K562 (cell line): ENCODE measurements at regions not wholly inside any gene's neighbourhood (a gene's known extent, or its start where the extent isn't known, plus 50 kb on each side); places are given as distances from the start of the nearest gene placed in this dataset.

Experiments
- ATF7 ChIP-seq: fragments of 450-650 bp; IDR thresholded peaks from 2 replicates; pipeline ENCODE4 v1.7.1; 2014; ENCODE audit warnings: mild to moderate bottlenecking, moderate library complexity
- CBX1 ChIP-seq: sonication (generic); IDR thresholded peaks from 2 replicates; pipeline ENCODE4 v1.6.1; 2016; ENCODE audit warnings: antibody characterized with exemption, low read depth, mild to moderate bottlenecking
- FOXJ2 ChIP-seq: fragments of 200-800 bp; sonication (Bioruptor generic); IDR thresholded peaks from 2 replicates; pipeline ENCODE4 v1.6.1; 2016; ENCODE audit warnings: missing genetic modification characterization, missing compliant biosample characterization
- HINFP ChIP-seq: fragments of 450-650 bp; conservative IDR thresholded peaks from 2 replicates; pipeline ENCODE4 v1.6.1; 2016; ENCODE audit warnings: missing genetic modification characterization, low read depth, mild to moderate bottlenecking, control low read depth, missing compliant biosample characterization
- HNRNPUL1 ChIP-seq: fragments of 200-400 bp; formaldehyde crosslinking; IDR thresholded peaks from 2 replicates; pipeline ENCODE4 v1.6.1; 2017; ENCODE audit warnings: low read length
- MBD1 ChIP-seq: fragments of 250-450 bp; sonication (Bioruptor Pico); IDR thresholded peaks from 2 replicates; pipeline ENCODE4 v1.8.0; 2022; ENCODE audit warnings: inconsistent platforms
- NCOR1 ChIP-seq: fragments of 450-650 bp; IDR thresholded peaks from 2 replicates; pipeline ENCODE4 v1.6.1; 2016; ENCODE audit warnings: mild to moderate bottlenecking, moderate library complexity
- PURB ChIP-seq: sonication (generic); formaldehyde crosslinking; IDR thresholded peaks from 2 replicates; pipeline ENCODE4 v1.9.0; 2021; ENCODE audit warnings: low read depth, mild to moderate bottlenecking, missing genetic modification reagents
- REST ChIP-seq, 2 experiments: fragments of 450-650 bp; formaldehyde crosslinking in 1 of 2; IDR thresholded peaks; 2 replicates each; pipeline versions ENCODE4 v1.4.0 to v1.6.1; 2014 to 2020; ENCODE audit warnings: mild to moderate bottlenecking in 2 of 2, borderline replicate concordance in 1 of 2, low read depth in 1 of 2
- SP1 ChIP-seq: sonication (generic); formaldehyde crosslinking; IDR thresholded peaks from 2 replicates; pipeline ENCODE4 v1.8.1; 2022; ENCODE audit warnings: mild to moderate bottlenecking, missing genetic modification reagents
- U2AF1 ChIP-seq: fragments of 200-400 bp; formaldehyde crosslinking; optimal IDR thresholded peaks from 2 replicates; pipeline ENCODE3; 2017; ENCODE audit warnings: mild to moderate bottlenecking, low read depth, low read length, moderate library complexity
- XRCC4 ChIP-seq: IDR thresholded peaks from one replicate; pipeline ENCODE4 v1.6.1; 2011; ENCODE audit not compliant: insufficient read depth, insufficient read length; ENCODE audit errors: extremely low read depth
- ZBTB33 ChIP-seq: sonication (generic); formaldehyde crosslinking; IDR thresholded peaks from 2 replicates; pipeline ENCODE4 v1.8.1; 2023; ENCODE audit warnings: mild to moderate bottlenecking, missing genetic modification reagents
- ZNF707 ChIP-seq: fragments of 250-450 bp; sonication (Bioruptor Pico); conservative IDR thresholded peaks from 2 replicates; pipeline ENCODE4 v1.8.0; 2022; ENCODE audit warnings: inconsistent platforms, mild to moderate bottlenecking, moderate library complexity

DNA sequence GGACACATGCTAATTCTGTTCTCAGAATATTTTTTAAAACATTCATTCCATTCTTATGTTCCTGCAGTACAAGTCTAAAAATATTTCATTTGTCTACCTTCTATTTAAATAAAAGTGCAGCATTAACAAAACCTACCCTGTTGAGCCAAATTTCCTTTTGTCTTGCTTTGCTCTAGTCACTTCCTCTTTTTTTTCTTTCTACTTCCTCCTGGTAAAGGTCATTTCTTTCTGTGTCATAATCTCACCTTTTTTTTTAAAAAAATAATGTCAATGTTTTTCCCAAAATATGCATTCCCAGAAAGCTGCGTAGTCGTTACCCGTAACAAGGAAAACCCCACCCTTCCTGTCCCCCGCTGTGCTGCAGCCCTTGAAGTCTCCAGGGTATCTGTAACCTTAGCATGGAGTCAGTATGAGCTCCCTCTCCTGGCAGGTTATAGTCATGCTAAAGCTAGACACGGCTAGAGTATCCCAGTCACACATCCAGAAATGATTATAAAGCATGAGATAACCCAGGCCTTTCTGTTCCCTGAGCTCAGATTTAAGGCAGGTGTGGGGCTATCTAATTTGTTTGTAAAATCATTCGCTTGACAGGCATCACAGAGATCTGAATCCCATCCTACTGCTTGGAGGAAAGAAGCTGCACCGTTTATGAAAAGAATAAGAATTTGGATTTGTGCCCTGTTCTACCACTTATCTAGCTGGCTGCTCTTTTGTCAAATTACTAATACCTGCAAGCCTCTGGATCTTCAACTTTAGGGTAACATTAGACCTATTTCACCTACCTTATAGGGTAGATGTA is 51.1 kb upstream of the EED start (continued):
- peak; percentile 90 for TF ChIP-seq REST (IDR thresholded peaks at IDR 0.05; ENCODE audit: borderline replicate concordance)
- no peak for TF ChIP-seq REST (CRISPR knock-in tag; IDR thresholded peaks at IDR 0.05; ENCODE audit: low read depth)
- peak; percentile 68 for TF ChIP-seq HINFP (tag)
- TF ChIP-seq SP1 (CRISPR knock-in tag): peak; percentile 21; the same call in 1 of the 2 replicates
- TF ChIP-seq HNRNPUL1: no peak
- no peak for TF ChIP-seq CBX1
- no peak for TF ChIP-seq MBD1 (CRISPR knock-in tag)
- no peak for TF ChIP-seq ZNF707 (CRISPR knock-in tag)
- peak; percentile 42 for TF ChIP-seq ZBTB33 (CRISPR knock-in tag)
- no peak for TF ChIP-seq U2AF1
- TF ChIP-seq NCOR1: peak; percentile 67
- no peak for TF ChIP-seq XRCC4
- TF ChIP-seq ATF7: peak; percentile 77
- TF ChIP-seq FOXJ2 (tag): peak; percentile 39; the same call in 1 of the 2 replicates
- TF ChIP-seq PURB (CRISPR knock-in tag): no peak
